Urinary bladder (tissue), 3 donors: ENCODE measurements at regions not wholly inside any gene's neighbourhood (a gene's known extent, or its start where the extent isn't known, plus 50 kb on each side); places are given as distances from the start of the nearest gene placed in this dataset.
A peak's percentile ranks its signal among the peaks of the same experiment; 100 is the strongest.

Experiments
- DNase-seq: peaks from one replicate; pipeline ENCODE4 v3.0.0-alpha.2; 2015; ENCODE audit errors: extremely low spot score
- H3K27ac ChIP-seq: one replicate; pipeline ENCODE4 v1.5.1; 2013; ENCODE audit warnings: low read depth, mild to moderate bottlenecking, moderate library complexity
- H3K36me3 ChIP-seq: one replicate; pipeline ENCODE4 v1.6.1; 2013; ENCODE audit warnings: mild to moderate bottlenecking, moderate library complexity; ENCODE audit not compliant: insufficient read depth
- H3K4me1 ChIP-seq: one replicate; pipeline ENCODE4 v1.6.1; 2013; ENCODE audit warnings: mild to moderate bottlenecking, moderate library complexity; ENCODE audit not compliant: insufficient read depth
- H3K4me3 ChIP-seq: one replicate; pipeline ENCODE4 v1.5.1; 2013; ENCODE audit warnings: low read depth, low read length
- WGBS: extraction: QIAGEN DNeasy Blood & Tissue Kit; methylation state at CpG from one replicate; pipeline ENCODE4 v1.1.7; 2013; 5-methylcytosine and 5-hydroxymethylcytosine counted together
- donor health status: healthy with polysubstance abuse.
- donor health status: healthy.

- no peak overlapping the region for H3K4me3 ChIP-seq
- H3K36me3 ChIP-seq = no peaks in the 10 kb centered on the region
- WGBS = 56% methylated on average over 3 of the region's 3 CpGs
- no peak for DNase-seq
- H3K4me1 ChIP-seq = peaks cover 2% of the 10 kb centered on the region
- H3K27ac ChIP-seq = no peak overlapping the region
Observed at GRCh38 chr13:50119591-50119990, 104.3 kb downstream of the KCNRG start.

- Histone ChIP-seq H3K27ac (no peak overlapping the region), H3K4me3 (no peak overlapping the region), H3K4me1 (no peaks in the 10 kb centered on the region), H3K36me3 (no peaks in the 10 kb centered on the region)
- no peak for DNase-seq
- WGBS = 95% methylated on average over 1 of the region's 1 CpG
Observed at GRCh38 chr13:50122455-50122854, 107.2 kb downstream of the KCNRG start.

DNA sequence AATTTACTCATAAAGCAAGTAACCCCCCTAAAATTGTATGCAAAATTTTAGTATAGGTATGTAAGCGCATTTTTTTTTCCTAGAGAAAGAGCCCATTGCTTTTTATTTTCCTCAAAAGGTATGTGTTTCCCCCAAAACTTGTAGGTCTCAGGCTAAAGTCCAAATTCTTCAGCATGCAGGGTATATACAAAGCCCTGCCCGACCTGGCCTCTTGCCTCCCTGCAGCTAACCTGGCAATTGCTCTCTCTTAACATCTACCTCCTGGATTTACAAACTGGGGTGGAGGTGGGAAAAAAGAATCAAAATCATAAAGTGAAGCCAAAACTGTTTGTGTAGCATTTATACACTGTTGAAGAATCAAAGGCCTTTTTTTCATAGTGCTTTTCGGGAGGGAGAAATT is 107.8 kb downstream of the KCNRG start:
- H3K36me3 ChIP-seq = no peaks in the 10 kb centered on the region
- no peak for DNase-seq
- no peaks in the 10 kb centered on the region for H3K4me1 ChIP-seq
- H3K4me3 ChIP-seq = no peak overlapping the region
- 79% methylated on average over 3 of the region's 3 CpGs for WGBS
- H3K27ac ChIP-seq = no peak overlapping the region

DNA sequence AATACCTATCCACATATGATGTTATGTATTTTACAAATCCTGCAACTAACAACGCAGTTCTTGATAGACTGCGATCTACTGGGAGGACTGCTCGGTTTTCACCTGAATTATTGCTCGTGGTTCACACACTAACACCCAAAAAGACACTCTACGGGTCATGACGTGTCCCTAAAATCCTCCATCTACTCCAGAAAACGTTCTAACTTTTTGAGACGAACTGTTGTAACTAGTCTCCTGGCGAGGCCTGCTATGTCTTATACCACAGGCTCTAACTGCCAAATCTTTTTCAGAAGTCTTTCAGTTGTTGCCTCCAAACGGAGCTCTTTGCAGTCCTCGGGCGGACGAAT is 108.2 kb downstream of the KCNRG start:
- Histone ChIP-seq H3K36me3 (no peaks in the 10 kb centered on the region), H3K4me1 (no peaks in the 10 kb centered on the region), H3K4me3 (peak overlapping the region; percentile 74), H3K27ac (peak overlapping the region; percentile 99)
- DNase-seq = no peak
- WGBS = 13% methylated on average over 13 of the region's 13 CpGs

GRCh38 chr13:50123862-50124535 is 108.8 kb downstream of the KCNRG start:
- no peaks in the 10 kb centered on the region for H3K4me1 ChIP-seq
- H3K36me3 ChIP-seq = no peaks in the 10 kb centered on the region
- H3K4me3 ChIP-seq = peak overlapping the region; percentile 74
- under 1% methylated on average over 69 of the region's 69 CpGs for WGBS
- peak; percentile 84 for DNase-seq
- peak overlapping the region; percentile 99 for H3K27ac ChIP-seq

- no peak for DNase-seq
- Histone ChIP-seq H3K27ac (peak overlapping the region; percentile 96), H3K36me3 (no peaks in the 10 kb centered on the region), H3K4me1 (no peaks in the 10 kb centered on the region), H3K4me3 (peak overlapping the region; percentile 74)
- under 1% methylated on average over 76 of the region's 78 CpGs for WGBS
Observed at GRCh38 chr13:50124536-50125303, 109.5 kb downstream of the KCNRG start.

GRCh38 chr13:50125304-50125553 is 110.0 kb downstream of the KCNRG start:
- WGBS = 1% methylated on average over 31 of the region's 31 CpGs
- H3K4me1 ChIP-seq = no peaks in the 10 kb centered on the region
- peak overlapping the region; percentile 96 for H3K27ac ChIP-seq
- peak overlapping the region; percentile 74 for H3K4me3 ChIP-seq
- no peaks in the 10 kb centered on the region for H3K36me3 ChIP-seq
- no peak for DNase-seq

DNA sequence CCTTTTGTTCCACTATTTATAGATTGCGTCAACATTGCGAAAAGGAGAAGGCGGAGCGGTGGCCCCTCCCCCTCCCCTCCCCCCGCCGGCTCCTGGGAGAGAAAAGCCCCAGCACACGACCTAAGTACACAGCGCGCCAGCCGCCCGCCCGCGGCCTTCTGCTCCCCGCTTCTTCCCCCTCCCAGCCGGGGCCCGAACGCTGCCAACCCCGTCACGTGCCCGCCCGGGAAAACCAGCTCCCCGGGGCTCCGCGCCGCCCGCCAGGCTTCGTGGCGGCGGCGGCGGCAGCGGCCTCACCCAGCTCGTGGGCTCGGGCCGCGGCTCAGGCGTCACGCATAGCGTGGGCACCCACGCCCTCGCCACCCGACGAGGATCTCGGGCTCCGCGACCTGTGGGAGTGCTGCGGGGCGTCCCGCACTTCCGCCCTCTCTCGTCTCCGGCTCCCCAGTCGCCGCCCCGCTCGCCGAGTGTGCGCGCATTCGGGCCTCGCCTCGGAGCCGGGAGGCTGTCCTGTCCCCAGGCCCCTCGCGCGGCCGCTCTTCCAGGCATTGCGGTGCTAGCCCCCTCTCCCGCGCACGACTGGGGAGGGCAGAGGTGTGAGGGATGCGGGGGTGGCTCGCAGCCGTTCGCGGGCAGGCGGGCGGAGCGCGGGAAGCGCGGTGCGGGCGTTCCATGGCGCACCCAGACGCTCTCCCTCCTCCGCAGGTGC is 110.5 kb downstream of the KCNRG start:
- WGBS = 2% methylated on average over 87 of the region's 87 CpGs
- DNase-seq = no peak
- Histone ChIP-seq H3K4me1 (no peaks in the 10 kb centered on the region), H3K4me3 (peak overlapping the region; percentile 74), H3K27ac (peak overlapping the region; percentile 96), H3K36me3 (no peaks in the 10 kb centered on the region)

DNA sequence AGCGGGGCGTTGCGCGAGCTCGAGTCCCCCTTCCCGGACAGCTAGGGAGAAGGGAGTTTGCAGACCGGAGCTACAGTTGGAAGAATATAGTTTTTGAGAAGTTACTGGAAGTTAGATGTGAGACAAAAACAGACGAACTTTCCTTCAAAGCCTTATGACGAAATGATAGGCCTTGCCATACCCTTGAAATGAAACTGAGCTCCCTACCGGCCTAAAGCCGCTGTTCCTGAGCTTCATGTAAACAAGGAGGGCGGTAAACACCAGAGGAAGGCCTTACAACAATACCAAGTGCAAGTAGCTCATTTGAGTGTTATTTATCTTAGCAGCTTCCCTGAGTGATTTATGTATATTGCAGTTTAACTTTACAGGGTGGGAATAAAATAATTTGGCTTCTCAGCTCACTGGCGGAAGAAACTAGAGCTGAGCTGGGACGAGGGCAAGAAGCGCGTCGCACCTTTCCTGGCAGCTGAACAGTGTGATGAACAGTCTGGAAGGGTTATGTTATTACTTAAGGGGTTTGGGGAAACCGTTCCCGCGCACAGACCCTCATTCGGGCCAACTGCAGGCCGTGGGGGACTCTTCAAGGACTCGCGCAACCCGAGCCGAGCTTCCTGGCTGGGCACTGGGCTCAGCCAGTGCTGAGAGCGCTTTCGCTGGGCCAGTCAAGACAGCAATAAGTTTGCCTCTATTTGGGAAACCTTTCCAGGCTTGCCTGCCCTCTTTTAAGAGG is 111.2 kb downstream of the KCNRG start:
- peak overlapping the region; percentile 74 for H3K4me3 ChIP-seq
- WGBS = 61% methylated on average over 28 of the region's 28 CpGs
- H3K36me3 ChIP-seq = no peaks in the 10 kb centered on the region
- no peaks in the 10 kb centered on the region for H3K4me1 ChIP-seq
- DNase-seq = no peak
- peak overlapping the region; percentile 94 for H3K27ac ChIP-seq

DNA sequence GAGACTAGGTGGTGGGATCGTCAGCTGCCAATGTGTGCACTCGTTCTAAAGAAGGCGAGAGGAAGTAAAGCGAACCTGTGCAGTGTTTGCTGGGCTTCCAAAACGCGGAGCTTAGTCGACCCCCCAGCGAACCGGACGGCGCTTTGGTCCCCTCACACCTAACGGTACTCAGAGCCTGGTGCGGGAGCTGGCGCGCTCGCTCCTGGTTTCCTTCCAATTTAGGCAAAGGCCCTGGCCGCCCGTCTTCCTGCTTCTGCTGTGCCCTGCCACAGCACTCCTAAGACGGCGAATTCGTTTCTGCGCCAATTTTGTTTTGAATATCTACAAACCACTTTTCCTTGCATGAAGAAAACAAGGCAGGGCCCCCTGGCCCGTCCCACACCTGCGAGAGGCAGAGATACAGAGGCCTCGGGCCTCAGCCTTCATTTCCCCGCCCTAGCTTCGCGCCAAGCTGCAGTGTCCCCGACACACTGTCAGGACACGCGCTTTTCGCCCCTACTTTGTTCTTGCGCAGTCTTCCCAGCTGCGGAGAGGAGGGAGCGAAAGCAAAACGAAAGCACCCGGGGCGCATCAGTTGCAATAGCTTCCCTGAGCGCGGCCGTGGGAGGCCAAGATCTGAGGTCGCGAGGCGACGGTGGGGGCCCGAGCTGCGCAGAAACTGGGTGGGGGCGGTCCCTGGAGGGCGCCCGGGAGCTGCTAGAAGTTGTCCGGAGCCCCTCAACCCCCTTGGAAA is 111.9 kb downstream of the KCNRG start:
- no peak for DNase-seq
- Histone ChIP-seq H3K36me3 (no peaks in the 10 kb centered on the region), H3K27ac (peak overlapping the region; percentile 12), H3K4me3 (peak overlapping the region; percentile 32), H3K4me1 (no peaks in the 10 kb centered on the region)
- 35% methylated on average over 51 of the region's 51 CpGs for WGBS

- 45% methylated on average over 39 of the region's 39 CpGs for WGBS
- no peaks in the 10 kb centered on the region for H3K4me1 ChIP-seq
- H3K36me3 ChIP-seq = no peaks in the 10 kb centered on the region
- peak overlapping the region; percentile 32 for H3K4me3 ChIP-seq
- H3K27ac ChIP-seq = no peak overlapping the region
- DNase-seq = no peak
Observed at GRCh38 chr13:50127726-50128291, 112.6 kb downstream of the KCNRG start.

GRCh38 chr13:50128428-50128931 is 113.2 kb downstream of the KCNRG start:
- DNase-seq = no peak
- Histone ChIP-seq H3K4me1 (no peaks in the 10 kb centered on the region), H3K36me3 (no peaks in the 10 kb centered on the region), H3K27ac (no peak overlapping the region), H3K4me3 (no peak overlapping the region)
- 60% methylated on average over 18 of the region's 18 CpGs for WGBS
